ENCODE measurements at regions not wholly inside any gene's neighbourhood (a gene's known extent, or its start where the extent isn't known, plus 50 kb on each side); places are given as distances from the start of the nearest gene placed in this dataset.
A peak's percentile ranks its signal among the peaks of the same experiment; 100 is the strongest.

DNA sequence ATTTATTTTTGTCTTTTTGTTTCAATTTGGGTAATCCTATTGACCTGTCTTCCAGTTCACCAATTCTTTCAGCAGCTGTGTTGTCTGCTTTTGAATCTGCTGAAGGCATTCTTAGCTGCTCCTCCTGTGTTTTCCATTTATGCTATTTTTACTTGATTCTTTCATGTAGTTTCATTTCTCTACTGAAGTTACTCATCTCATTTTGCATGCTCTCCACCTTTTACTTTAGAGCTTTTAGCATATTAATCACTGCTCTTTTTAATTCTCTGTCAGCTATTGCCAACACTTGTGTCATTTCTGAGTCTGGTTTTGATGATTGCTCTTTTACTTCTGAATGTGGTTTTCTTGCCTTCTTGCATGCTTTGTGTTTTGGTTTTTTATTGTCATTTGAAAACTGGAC, 496.0 kb upstream of the CLINT1 start:
- no peak for DNase-seq

DNA sequence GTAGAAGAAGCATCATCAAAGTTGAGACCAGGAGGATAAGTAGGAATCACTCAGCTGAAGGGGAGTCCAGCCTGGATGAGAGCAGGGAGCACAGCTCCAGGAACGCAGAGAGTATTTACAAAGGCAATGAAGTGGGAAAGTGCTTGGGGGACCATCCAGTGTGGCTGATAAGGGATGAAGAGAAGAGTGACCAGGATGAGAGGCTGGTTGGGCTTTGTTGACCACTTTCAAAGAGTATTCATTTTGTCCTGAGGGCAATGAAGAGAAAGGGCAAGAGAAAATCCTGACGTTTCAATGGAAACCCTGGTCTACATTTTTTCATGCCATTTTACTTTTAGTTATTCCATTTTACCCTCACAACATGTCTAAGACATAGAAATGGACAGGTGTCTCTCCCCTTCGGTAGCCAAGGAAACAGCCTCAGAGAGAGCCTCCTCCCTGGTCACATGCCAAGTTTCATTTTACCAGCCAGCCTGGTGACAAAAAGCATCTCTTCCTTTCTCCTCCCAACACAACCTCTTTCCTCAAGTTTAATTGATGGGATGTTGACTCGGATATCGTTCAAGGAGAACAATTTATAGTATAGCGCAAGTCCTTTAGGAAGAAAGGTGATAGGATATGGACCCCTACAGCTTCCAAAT, 492.7 kb upstream of the CLINT1 start:
- DNase-seq: no peak

DNA sequence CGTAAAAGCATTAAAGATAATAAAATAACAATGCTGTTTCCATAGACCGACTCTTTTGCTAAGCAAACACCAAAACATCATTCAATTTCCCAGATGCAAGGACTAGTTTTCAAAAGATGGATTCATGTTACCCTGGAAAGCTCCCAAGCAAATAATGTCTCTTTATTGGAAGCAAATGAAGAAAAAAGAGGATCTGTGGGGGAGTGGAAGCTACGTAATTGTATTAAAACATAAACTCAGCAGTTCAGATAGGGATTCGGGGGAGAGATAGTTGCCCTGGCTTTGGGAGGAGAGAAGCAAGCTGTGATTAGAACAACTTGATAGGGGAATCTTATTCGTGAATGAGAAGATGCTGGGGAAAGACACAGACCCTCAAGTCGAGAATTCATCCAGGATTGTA, 491.0 kb upstream of the CLINT1 start:
- peak; percentile 60 for DNase-seq

DNA sequence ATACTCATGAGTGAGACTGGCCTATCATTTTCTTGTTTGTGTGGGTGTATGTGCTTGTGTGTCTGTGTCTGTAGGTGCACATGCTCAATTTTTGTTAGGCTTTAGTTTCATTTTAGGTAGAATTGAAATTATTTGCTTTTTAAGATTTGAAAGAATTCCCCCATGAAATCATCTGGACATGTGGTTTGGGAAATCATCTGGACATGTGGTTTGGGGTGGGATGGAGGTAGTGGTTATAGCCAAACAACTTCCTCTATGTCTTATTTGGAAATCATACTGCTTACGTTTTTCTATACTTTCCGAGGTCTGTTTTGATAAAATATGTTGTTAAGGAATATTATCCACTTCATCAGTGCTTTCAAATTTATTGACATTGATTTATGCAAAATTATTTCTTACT, 485.4 kb upstream of the CLINT1 start:
- DNase-seq: no peak

DNA sequence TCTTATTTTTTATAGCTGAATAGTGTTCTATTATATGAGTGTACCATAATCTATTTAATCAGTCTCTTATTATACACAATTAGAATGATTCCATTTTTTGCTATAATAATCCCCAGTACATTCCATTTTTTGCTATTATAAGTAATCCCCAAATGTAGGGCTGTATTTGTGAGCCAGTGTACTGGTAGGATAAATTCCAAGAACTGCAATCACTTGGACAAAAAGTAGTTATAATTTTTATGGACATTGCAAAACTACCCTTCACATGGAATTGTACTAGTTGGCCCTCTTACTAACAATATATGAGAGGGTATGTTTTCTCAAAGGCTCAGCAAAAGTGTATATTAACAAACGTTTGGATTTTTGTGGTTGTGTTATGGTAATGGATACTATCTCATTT, 481.7 kb upstream of the CLINT1 start:
- no peak for DNase-seq

DNA sequence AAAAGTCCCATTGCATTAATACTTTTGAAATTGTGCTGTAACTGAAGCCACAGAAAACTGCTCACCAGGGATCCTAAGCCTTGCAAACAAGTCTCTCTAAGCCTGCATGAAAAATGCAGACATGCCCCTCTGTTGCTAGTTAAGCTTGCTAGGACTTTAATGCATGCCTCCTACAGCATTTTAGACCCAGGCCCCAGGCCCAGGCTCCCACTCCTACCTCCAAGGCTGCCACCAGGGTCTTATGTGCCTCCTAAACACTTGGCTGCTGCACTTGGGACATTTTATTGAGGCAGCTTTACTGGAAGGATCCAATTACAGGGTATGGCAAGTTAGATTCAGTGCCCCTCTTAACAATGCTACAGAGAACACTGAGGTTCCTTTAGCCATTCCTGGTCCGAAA, 467.3 kb upstream of the CLINT1 start:
- peak; percentile 42 for DNase-seq

DNA sequence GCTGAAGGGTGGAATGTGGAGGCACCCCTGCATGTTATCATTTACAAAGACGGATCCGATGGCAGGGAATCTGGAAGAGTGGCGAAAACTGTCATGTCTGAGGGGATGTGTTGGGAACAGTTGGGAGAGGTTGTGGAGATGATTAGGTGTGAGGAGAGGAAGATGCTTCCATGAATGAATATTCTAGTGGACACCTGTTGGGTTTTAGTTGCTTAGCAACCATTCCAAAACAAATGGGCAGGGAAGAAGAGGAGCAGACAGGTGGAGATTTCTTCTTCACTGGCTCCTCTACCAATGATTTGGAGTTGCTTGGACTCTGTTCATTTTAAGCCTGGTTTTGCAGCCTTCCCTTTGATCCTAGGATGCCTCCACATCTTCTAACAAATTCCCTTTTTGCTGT, 465.3 kb upstream of the CLINT1 start:
- peak; percentile 73 for DNase-seq

DNA sequence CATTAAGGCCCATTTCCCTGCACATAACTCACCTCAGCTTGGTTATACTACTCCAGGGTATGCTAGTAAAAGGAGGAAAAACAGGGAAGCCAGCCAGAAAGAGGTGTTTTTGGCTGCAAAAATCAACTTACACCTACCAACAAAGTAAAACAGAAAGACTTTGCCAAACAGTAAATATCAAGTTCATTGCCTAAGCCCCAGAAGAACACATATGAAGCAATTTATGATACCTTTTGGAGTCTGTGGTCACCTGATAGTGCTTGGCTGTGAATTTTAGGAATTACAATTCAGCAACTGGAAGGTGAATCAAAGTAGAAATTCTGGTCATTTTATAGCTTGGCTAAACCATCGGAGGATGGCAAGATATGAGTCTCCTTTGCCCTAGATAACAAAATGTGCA, 463.7 kb upstream of the CLINT1 start:
- no peak for DNase-seq

DNA sequence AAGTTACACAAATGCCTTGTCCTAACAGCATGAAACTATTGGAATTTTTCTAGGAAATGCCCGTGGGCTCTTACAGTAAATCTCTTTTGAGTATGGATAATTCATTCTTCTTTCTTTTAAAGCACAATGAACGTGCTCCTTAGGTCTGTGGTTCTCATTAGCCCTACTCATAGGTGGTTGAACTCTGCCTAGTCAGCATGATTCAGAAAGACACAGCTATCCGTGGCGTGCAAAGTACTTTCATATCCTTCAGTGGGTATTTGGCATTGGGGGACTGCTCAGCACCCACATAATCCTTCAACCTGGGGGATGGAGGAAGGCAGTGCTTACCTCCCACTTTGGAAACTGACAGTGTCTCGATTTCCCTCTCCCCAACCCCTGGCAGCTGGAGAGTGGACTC, 462.0 kb upstream of the CLINT1 start:
- DNase-seq: no peak

DNA sequence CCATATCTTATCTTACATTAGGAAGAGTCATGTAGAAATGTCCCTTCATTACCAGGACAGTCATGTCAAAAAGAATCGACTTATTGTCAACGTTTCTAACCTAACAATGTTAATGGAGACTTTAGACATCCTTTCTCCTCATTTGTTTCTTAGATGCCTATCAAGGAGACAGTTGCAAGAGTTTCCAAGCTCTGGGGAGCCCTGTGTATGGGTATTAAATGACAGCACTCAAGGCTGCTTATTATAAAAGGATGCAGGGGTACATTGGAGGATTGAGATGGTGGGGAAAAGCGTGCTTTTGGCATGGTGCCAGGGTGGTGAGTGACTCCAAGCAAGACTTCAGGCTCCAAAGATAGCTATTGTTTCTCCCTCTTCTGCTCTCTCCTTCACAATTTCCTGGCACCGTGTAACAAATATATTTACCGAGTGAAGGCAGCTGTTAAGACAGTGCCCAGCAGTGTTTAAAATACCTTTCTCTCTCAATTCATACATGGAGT, 461.3 kb upstream of the CLINT1 start:
- DNase-seq: peak; percentile 82

DNA sequence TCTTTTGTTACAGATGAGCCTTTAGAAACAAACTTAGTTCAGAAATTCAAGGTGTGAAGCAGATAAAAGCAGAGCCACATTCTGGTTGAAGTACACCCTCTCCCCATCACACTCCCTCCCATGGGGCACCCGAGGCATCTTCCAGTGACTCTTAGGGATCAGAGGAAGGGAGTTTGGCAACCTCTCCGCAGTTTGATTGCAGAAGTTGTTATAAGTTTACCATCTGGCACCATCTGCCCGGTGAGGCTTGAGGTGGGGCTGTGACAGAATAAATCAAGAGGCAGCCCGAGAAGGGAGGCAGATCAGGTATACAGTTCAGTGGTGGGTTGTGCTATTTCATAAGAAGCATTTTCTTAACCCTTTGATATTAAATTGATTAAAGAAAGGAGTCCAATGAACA, 458.6 kb upstream of the CLINT1 start:
- DNase-seq: no peak

DNA sequence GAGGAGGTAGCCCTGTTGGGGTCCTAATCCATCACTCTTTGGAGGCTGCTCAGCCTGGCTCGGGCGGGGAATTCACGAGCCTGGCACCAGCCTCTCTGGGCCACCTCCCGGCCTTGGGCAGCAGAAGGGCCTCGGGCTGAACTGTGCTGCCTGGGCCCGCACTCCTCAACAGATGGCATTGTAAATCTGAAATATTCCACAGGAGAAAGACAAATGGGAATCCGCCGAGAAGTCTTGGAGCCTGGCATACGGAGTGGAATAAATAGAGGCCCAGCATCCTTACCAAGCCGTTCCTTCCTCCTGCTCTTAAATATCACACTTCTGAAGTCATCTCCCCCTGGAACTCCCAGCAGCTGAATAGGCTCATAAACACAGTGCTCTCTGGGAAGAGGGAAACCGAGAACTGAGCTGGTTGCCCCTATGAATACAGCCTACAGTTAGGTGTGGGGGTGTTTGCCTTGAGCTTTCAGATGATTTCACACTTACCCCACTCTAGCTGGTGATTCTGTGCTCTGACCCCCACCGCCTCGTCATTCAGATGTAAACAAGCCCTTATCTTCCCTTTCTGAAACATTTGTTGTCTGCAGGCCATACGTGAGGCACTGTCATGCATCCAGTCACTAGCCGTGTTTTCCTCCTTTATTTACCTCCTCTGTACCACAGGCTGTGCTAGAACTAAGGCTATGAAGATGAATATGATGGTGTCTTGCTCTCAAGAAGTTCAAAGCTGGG, 455.0 kb upstream of the CLINT1 start:
- no peak for DNase-seq

DNA sequence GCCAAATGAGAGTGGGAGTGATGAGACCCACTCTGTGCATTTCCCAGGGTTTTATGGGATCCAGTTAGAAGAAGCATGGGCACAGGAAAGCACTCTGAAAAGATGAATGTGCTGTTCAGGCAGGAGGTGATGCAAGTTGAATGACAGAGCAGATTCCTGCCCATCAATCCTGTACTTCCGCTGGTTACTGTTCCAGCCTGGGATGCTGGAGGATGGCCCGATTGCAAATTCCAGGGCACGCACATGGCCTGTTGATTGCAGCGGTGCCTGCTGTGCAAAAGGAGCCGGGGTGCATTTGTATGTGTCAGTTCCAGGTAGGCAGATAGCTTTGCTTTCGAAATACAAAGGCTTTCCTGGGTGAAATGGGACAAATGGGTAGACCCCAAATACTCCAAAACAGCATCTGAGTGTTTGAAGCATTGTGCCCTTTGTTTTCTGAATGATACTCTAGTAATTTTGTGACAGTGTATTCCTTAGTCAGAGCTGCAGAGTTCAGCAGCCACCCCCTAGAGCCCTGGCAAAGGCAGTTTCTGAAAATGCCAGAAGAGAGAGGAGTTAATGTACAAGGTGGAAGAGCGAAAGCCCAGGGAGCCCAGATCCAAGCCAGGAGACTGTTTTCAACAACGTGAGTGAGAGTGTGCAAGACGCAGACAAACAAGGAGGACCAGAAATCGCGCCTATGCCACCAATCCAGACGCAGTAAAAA, 454.2 kb upstream of the CLINT1 start:
- DNase-seq: no peak

DNA sequence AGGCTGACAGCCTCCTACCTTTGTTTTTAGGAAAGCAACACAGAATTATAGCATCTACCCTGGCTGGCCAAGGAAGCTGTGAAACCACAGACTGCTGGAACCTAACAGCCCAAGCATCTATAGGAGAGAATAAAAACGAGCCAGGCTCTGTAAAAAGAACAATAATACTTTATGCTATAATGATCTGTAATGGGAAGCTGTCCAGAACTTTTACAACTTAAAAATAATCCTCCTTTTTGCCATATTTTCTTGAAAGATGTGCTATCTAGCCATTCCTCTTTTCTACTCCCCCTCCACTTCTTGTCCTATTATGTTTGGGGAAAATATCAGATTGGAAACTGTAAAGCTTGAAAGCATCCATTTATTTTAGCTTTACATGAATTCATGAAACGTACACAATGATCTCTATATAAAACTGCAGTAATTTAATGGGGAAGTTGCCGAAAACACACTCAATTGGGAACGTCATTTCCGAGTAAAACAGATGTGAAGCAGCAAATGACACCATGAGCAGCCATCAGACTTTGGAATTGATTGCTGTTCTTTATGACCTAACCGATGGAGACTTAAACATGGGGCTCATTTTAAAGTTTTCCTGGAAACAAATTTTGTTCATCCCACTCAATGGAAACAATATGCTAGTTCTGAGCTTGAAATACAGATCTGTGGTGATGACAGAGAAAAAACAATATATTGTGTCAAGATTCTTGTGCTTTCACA, 450.3 kb upstream of the CLINT1 start:
- peak; percentile 39 for DNase-seq

DNA sequence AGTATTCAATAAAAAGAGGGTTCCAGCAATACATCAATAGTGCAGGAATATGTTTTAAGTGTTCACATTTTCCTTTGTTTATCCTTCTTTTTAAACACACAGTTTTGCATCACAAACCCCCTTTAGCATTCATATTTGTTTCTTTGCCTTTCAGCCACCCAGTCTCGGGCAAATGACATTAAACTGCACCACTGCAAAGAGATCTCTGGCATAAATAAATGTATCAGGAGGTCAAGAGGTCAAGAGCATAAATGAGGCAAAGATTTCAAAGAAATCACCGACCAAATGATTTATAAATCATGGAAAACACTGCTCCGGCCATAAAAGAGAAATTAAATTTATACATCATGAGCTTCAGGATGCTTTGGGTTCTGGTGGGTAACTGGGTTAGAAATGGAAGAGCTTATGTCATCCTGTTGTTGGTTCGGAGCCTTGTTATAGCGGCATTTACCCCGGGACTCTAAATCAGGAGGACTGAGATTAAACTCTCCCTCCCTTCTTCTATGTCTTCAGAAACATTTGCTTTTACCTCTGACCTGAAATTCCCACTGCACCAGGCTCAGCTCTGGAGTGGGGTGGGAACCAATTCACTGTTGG, 449.6 kb upstream of the CLINT1 start:
- DNase-seq: no peak

DNA sequence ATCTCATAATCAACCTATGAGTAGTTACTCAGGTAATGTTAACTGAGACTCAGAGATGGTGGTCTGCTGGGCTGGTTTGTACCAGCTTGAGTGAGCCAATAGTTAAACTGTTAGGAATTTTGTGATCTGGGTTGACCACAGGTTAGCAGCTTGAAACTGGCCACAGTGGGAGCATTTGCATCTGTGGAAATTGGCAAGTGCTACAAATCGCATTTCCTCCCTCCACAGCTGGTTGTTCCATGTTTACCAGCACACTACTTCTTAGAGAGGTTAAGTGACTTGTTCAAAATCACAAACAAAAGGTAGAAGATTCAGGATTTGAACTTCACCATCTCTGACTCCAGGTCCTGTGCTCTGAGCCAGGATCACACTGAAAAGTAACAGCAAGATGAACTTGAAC, 446.9 kb upstream of the CLINT1 start:
- no peak for DNase-seq

DNA sequence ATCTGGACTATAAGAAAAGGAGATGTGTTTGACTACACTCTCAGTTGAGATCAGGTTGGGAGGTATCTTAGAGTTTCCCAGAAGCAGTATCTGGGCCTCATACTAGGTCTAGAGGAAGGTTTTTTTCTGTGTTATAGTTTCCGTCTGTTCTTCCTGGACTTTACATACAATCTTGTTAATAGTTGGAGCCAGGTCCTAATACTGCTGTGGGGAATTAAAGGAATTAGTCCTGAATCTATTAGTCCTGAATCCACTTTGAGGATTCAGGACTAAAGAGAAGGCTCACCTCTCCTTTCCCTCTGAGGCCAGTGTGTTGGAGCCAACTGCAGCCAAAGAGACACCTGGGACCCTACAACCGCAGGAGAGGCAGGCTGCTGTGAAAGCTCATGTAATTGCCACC, 445.7 kb upstream of the CLINT1 start:
- no peak for DNase-seq

DNA sequence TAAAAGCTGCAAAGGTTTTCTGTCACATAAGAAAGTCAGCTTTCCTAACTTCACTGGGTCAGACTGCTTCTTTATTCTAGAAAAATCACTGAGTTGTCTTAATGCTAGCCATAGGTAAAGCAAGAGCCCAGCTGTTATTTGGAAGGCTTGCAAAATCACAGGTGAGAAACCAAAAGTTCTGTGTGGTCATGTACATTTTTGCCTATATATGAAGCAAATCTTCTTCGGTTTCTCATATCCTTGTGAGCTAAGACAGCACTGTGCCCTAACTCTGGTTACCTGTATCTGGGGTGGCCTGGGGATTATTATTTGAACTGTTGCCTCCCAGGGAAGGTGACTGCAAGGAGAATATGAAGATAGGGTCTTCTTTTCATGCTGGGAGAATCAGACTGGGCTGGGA, 444.9 kb upstream of the CLINT1 start:
- DNase-seq: no peak

DNA sequence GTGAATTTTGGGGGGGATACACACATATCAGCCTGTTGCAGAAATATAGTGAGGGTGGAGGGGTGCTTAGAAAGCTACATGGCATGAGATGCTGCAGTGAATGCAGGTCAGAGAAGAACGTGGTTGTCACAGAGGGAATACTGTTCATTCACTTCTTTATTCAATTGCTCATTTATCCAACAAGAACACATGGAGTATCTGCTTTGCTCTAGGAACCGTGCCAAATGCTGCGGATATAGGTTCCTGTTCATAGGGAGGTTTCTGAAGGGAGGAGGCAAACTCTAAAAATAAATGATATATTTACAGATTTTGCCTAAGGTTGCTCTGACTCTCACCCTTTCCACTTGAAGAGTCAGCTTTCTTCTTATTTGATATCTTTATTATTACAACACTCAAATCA, 444.3 kb upstream of the CLINT1 start:
- peak; percentile 61 for DNase-seq

DNA sequence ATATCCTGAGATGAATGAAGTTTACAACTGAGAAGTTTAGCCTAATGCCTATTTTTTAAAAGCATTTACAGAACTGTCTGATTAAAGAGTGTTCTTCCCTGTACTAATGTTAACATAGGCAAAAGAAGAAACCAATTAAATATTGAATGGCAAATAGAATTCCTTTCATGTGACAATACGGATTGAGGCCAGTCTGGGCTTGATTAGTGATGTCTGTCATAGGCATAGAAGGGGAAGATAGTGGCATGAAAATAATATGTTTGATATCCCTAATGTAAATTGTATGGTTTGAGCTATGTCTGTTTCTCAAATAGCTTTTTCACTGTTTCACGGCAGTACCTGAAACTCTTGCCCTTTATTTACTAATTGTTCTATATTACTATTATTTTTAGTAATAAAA, 443.1 kb upstream of the CLINT1 start:
- DNase-seq: no peak

DNA sequence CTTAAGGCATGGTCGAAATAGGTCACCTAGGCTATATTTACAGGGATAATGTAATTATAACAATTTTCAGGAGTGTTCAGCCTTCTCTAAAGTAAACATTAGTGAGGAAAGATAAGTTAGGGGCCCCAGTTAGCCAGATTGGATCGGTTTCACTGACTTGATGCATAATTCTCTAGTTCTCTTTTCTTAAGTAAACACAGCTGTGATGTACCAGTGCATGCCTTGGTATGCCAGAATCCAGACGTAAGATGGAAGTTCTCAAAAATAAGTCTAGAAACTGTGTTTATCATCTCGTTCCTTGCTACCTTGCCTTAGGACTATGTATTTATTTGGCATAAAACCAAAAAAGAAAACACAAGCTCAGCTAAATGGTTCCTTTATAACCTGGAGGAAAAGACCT, 442.2 kb upstream of the CLINT1 start:
- no peak for DNase-seq

DNA sequence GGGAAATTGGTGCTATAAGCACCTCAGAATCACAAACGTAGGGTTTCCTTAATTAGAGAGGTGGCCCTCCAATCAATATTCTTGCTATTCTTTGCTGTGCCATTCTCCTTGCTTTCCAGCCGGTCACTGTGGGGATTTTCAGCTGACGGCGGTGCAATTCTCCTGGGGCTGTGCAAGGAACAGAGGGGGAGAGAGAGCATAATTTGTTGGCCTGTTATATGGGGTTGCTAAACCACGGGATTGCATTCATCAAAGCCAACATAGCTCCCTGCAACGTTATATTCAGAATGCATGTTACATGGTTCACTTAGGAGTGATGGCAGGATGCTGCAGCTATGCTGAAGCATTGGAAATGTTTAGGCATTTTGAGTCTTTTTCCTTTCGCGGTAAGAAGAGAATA, 441.3 kb upstream of the CLINT1 start:
- no peak for DNase-seq

Measured in tongue (tissue), 1 donor.